ENCODE measurements at regions not wholly inside any gene's neighbourhood (a gene's known extent, or its start where the extent isn't known, plus 50 kb on each side); places are given as distances from the start of the nearest gene placed in this dataset.

- no peak for DNase-seq (ENCODE audit: low read depth in 2 of 2)
Measured at GRCh38 chr17:73783382-73783766, 139.1 kb upstream of the SDK2 start.

DNA sequence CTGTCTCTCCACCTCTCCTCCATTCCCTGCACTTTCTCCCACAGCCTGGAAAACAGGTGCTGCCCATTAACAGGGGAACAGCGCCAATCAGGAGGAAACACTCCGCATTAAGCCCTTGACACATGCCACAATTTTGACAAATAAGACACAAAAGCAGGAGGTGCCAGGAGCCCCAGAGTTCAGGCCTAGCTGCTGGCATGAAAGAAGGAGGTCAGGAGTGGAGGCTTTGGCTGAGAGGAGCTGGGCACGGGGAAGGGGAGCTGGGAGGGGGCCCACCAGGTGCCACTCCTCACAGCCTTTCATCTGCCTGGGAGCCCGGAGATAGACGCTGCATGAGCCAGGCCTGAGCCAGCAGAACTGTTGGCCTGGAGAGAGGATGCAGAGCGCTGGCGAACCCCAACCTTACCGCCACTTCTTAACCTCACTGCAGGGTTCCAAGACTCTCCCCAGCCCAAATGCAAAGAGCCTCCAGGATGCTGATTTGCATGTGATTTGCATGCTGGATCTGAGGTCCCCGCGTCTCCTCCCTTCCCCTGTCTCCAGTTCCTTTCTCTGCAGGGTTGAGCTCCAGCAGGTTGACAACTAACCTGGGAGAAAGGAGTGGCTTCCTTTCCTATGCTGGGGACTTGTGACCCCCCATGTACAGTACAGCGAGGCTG lies 139.8 kb upstream of the SDK2 start:
- DNase-seq (ENCODE audit: low read depth in 2 of 2) = no peak

DNA sequence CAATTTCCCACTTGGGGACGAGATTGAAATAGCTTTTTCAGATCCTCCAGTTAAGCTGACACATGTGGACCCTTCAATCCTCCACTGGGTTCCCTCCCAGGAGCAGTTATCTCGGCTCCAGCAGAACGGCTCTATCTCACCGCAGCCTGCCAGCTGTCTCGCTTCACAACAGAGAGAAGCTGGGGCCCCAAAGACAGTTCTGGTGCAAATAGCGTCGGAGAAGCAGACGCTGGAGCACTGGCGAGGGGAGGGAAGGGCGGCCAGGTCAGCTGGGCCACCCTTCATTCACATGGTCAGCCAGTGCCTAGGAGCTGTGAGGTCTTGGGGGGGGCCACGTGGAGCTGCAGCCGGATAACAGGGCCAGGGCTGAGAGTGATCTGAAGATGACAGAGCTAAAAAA lies 141.3 kb upstream of the SDK2 start:
- no peak for DNase-seq (ENCODE audit: low read depth in 2 of 2)

DNA sequence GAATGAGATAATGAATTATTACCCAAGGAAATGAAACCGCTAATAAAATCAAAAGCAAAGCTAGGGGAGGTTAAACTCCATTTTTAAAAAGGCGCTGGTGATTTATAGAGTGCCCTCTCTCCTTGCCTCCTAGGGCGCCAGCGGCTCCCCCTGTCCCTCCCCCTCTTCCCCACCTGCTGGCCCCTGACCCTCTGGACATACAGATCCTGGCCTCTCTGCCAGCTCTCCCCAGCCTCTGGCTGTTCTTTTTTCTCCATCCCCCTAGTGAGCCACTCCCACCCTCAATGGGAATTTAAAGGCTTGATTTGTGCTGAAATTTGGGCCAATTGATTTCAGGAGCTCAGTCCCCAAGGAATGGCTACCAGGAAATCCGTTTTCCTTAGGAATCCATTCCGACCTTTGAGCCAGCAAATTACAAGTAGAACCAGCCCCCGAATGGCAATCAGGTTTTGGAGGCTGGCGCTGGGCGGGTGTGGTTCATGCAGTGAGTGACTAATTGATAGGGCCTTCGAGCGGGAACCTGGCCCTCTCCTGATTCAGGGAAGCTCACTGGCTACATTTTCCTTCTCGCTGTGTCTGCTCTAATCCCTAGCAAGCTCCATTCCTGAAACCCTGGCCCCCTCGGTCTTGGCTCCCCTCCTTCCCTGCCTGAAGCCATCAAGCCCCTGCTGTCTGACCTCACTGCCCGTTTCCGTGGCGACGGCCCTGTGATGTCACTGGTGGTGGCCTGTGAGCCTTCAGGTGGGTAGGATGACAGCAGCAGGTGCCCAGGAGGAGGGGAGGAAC lies 141.9 kb upstream of the SDK2 start:
- no peak for DNase-seq (ENCODE audit: low read depth in 2 of 2)

GRCh38 chr17:73787076-73788059 lies 143.1 kb upstream of the SDK2 start:
- no peak for DNase-seq (ENCODE audit: low read depth in 2 of 2)

DNA sequence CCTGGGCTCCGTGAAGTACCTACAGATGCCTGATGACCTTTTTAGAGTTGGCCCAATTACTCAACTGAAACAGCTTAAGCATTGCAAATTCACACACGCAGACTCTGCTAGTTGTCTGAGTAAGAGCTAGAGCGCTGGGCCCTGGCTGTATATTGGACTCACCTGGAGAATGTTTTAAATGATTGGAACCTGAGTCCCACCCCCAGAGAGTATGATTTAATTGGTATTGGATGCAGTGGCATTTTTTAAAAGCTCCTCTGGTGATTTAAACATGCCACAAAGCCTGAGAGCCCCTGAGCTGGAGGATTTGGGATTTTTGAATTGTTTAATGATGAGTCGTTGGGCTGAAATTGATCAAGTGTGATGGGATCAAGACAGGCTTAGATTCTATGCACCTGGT lies 143.9 kb upstream of the SDK2 start:
- no peak for DNase-seq (ENCODE audit: low read depth in 2 of 2)

DNA sequence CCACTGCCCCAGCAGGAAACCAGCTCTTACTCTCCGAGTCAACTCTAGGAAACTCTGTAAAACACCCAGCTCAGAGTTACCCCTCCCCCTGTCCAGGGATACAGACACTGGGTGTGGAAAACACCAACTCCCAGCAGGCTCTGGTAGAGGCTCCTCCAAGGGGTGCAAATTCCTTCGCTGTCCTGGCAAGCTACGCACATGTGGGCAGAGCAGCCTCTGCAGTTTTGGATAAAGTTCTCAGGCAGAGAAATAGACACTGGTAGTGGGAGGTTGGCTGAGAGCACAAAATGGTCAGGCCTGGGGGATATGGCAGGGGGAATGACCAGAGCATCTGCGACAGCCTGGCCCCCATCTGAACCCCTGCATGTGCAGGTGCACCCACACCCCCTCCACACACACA lies 146.9 kb upstream of the SDK2 start:
- no peak for DNase-seq (ENCODE audit: low read depth in 2 of 2)

DNA sequence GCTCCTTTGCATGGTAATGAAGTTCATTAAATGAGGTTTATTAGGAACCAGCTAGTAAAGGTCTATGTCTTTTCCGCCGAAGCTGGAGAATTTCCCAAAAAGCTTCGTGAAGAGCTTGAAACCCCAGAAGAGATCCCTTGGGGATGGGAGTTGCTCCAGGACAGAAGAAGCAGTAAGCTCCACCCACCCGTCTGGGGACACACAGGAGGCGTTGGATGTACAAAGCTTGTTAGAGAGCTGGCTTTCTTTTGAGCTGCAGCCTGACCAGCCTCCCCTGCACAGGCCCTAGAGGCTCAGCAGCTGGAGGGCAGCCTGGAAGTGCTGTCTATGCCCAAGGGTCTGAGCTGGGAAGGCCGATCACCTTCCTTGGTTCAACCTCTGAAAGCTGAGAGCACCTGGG lies 147.4 kb upstream of the SDK2 start:
- no peak for DNase-seq (ENCODE audit: low read depth in 2 of 2)

DNA sequence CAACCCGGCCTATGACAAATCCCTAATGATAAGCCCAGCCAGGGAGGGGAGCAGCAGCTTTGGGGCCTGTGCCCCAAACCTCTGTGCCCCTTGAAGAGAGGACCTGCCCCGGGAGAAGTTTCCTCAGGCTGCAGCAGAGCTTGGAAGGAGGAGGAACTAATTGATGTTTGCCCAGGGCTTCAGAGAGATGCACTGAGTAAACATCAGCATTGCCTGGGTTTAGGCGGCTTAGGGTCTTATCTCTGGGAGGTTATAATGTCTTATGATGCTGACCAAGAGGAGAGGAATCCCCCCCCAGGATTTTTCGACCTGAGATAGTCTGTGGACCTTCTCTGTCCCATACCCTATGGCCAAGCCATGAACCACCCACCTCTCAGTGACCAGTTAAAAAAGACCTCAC lies 148.7 kb upstream of the SDK2 start:
- no peak for DNase-seq (ENCODE audit: low read depth in 2 of 2)

DNA sequence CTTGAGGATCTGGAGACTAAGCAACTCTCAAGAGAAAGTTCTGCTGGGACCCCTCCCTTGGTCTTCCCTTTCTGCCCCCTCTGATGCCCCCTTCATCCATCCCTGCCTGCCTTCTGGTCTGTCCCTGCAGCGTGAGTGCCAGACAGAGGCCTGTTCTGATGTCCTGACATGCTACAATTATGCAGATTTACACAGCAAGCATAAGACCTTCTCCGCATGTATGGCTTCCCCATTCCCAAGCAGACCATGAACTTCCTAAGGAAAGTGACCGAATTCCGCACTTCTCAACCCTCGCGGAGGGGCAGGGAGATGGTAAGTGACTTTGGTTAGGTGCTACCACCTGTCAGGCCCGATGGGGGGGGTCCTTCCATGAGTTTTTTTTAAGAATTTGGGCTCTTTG lies 150.1 kb upstream of the SDK2 start:
- DNase-seq (ENCODE audit: low read depth in 2 of 2) = no peak

DNA sequence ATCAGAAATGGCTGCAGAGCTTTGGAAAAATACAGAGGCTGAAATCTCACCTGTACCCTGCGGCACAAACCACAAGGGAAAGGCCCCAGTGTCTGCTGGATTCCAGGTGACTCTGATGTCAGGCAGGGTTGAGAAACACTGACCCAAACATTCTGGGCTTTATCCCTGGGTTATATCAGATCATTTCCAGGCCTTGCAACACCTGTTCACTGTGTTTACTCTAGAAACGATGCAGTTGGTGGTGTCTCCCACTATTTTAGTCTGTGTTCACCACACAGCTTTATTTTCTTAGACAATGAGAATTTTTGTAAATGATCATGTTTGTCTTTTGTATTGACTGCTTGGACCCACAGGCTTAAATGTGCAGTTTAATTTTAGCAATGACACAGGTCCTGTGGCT lies 151.5 kb upstream of the SDK2 start:
- DNase-seq (ENCODE audit: low read depth in 2 of 2) = no peak

DNA sequence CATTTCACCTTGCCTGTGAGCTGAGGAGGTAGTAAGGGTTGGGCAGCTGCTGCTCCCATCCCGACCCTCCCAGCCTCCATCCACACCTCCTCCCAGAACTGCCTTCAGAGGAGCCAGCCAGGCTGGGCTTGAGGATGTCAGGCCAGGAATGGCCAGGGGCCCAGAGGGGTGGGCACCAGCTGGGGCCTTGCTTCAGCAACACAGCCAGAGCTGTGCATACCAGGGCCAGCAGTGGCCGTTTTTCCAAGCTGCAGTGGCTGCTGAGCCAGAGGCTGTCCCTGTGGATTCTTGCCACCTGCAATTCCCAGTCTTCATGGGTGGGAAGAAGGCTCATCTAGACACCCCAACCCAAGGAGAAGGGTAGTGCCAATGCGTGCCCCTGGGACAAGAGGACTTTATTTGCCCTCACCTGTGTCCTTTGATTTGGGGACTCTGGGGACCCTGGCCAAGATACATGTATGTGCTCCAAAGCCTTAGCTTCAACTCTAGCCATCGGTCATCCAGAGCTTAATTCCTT lies 153.4 kb upstream of the SDK2 start:
- DNase-seq (ENCODE audit: low read depth in 2 of 2) = no peak

- DNase-seq (ENCODE audit: low read depth in 2 of 2) = no peak
Measured at GRCh38 chr17:73798111-73798748, 154.0 kb upstream of the SDK2 start.

- no peak for DNase-seq (ENCODE audit: low read depth in 2 of 2)
Measured at GRCh38 chr17:73799096-73799495, 154.9 kb upstream of the SDK2 start.

- DNase-seq (ENCODE audit: low read depth in 2 of 2) = no peak
Measured at GRCh38 chr17:73799781-73800627, 155.8 kb upstream of the SDK2 start.

- no peak for DNase-seq (ENCODE audit: low read depth in 2 of 2)
Measured at GRCh38 chr17:73800893-73801292, 156.6 kb upstream of the SDK2 start.

- no peak for DNase-seq (ENCODE audit: low read depth in 2 of 2)
Measured at GRCh38 chr17:73801455-73802100, 157.3 kb upstream of the SDK2 start.

DNA sequence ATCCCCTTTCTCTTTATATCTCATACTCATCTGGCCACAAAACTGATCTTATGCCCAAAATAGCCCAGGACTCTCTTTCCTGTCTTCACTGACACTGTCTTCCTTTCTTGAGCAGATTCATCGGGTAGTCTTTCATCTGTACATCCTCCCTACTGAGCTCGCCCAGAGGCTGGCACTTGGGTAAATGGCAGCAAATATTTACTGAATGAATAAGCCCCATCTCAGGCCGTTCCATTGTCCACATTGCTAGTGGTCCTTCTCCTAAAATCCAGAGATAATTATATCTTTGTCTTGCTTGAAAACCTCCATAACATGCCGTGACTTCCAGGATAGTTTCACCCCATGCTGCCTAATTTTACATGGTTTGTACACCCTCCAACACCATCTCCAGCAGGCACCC lies 158.1 kb upstream of the SDK2 start:
- DNase-seq (ENCODE audit: low read depth in 2 of 2) = no peak

GRCh38 chr17:73802871-73803270 lies 158.6 kb upstream of the SDK2 start:
- DNase-seq (ENCODE audit: low read depth in 2 of 2) = no peak

GRCh38 chr17:73803964-73804435 lies 159.8 kb upstream of the SDK2 start:
- no peak for DNase-seq (ENCODE audit: low read depth in 2 of 2)
